NCI-H2171 (cell line): ENCODE measurements at regions not wholly inside any gene's neighbourhood (a gene's known extent, or its start where the extent isn't known, plus 50 kb on each side); places are given as distances from the start of the nearest gene placed in this dataset.

Experiments
- DNase-seq: peaks from one replicate; lab custom pipeline; 2025; lab: John Stamatoyannopoulos, UW

- DNase-seq: no peak
Observed at GRCh38 chr1:83770319-83770661, 228.6 kb downstream of the TTLL7 start.

- DNase-seq: no peak
Observed at GRCh38 chr1:83769594-83770318, 229.2 kb downstream of the TTLL7 start.

- no peak for DNase-seq
Observed at GRCh38 chr1:83769072-83769471, 229.9 kb downstream of the TTLL7 start.

DNA sequence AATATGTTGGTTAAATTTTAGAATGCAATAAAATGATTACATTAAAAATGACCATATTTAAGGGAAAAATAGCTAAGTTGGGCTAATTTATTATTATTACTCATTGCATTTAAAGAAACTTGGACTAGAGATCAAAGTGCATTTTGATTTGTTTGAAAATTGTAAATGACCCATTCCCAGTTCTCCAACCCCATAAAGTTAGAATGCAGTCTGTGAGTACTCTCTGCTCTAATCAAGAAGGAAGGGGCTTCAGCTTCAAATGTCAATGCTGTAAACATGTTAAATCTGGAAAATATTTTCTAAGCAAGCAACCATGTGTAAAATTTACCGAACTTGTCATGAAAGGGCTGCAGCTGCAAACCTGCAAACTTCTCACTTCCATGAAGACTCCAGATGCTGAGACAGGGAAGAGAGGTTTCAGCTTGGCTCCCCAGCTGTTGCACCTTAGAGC is 232.7 kb downstream of the TTLL7 start:
- DNase-seq: no peak

DNA sequence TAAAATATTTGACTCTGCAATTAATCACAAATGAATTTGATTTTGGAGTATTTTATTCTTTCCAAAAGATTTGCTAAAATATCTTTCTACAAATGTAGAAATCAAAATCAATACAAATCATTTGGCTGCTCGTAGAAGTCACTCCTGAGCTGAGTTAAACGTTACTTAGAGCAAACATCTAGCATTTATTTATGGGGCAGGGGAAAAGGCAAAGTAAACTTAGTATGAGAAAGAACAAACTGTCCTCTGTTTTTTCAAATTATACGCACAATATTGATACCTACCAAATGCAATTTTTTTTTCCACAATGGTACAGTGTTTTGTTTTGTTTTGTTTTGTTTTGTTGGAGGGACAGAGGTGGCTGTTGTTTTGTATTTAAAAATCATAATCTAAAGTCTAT is 233.8 kb downstream of the TTLL7 start:
- no peak for DNase-seq

DNA sequence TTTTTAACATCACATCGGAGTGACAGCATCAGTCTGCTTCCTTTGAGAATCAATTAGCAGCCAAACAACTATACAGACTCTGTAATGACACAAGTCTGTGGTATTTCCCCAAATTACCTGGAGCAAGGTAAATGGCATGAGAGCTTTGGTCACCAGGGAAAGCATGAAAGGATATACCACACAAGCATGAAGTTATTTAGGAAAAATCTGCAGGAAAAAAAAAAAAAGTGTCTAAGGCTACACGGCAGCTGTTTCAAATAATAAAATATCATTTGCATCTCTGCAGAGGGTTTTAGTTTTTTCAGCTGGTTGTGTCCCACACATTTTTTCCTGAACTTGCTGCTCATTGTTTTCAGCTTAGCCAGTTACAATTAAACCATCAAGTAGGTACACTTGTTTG is 234.7 kb downstream of the TTLL7 start:
- no peak for DNase-seq

DNA sequence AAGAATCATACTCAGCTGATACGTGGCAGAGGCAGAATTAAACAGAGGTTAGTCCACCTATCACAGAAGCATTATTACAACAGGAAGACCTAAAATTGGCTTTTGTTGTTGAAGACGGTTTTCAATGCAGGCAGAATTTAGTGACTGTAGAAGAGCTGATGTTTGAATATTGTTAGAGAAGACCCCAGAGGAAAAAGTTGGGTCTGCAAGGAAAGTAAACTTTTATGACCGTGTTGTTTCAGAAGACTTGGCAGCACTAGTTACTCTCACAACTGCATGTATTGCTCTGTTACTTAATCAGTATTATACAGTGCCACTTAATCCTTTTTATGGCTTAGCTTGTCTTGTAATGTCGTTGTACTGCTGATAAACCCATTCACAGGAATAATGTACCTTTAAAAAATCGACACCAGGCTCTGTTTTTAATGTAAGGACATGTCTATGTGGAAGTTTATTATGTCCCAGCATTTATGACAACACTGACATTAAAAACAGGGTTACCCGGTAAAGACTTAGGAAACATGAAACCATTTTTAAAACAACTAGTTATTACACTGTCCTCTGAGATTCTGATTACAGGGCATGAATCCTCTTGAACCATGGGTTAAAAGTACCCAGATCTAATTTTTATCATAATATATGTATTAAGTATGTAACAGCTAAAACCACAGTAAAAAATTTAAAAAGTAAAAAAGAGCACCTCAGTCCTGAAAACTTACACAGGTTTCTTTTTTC is 235.4 kb downstream of the TTLL7 start:
- no peak for DNase-seq

DNA sequence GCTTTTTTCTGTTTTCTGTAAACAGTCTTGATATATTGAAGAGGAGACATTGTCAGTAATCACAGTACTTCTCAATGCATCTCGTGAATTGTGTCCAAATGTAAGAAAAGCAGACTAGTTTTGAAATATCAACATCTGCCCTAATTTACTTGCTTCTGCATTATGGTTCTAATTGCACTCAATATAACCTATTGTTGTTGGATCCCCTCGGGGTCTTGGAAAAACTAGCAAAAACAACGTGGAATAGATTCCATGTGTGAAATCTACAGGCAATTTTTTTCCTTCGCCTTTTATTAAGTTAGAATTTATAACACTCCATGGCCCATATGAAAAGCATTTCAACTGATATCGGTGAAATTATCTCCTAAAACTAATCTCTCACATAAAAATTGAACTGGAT is 236.5 kb downstream of the TTLL7 start:
- DNase-seq: no peak

DNA sequence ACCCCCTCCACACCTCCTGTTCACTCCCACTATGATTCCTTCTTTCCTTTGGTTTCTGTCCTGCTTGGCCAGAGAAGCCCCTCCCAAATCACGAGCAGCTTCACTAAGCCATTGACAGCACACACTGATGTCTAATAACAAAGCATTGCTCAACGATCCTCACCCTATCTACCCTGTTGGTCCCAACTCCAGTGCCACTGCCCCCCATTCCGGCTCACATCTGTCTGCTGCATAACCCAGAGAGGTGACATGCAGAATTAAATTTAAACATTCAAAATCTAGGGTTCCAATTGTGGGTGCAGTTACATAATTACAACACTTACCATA is 236.9 kb downstream of the TTLL7 start:
- no peak for DNase-seq

- DNase-seq: no peak
Observed at GRCh38 chr1:83761167-83762038, 237.5 kb downstream of the TTLL7 start.

DNA sequence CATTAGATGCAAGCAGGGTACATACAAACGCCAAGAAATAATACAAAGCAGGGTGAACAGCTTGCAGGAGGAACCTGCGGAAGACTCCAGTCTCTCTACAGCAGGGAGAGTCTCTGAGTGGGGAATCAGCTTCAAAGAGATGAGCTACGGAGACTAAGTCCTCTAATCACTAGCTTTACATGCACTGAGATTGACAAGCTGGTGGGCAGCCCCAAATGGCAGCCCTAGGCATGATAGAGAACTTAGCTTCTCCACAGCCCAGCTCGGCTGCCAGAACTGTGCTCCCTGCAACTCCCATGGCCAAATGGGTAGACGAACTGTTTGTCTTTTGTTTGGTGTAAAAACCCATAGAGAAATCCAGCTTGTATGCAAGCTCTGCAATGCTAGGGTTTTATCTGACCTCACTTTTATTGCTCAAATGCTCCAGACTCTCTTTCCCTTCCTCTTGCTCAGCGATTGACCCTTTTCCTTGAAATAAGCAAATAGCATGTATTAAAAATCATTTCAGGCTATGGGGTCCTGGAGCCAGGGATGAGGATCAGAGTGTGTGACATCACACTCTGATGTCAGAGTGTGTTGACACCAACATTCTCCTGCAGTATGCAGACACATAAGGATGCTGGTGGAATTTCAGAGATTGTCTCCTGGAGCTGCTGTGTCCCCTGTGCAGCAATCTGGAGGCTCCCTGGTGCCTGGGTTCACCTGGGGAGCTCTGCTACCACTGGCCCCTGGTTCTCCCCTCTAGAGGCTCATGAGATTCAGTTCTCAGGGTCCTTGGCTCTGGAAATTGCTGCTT is 238.5 kb downstream of the TTLL7 start:
- no peak for DNase-seq

DNA sequence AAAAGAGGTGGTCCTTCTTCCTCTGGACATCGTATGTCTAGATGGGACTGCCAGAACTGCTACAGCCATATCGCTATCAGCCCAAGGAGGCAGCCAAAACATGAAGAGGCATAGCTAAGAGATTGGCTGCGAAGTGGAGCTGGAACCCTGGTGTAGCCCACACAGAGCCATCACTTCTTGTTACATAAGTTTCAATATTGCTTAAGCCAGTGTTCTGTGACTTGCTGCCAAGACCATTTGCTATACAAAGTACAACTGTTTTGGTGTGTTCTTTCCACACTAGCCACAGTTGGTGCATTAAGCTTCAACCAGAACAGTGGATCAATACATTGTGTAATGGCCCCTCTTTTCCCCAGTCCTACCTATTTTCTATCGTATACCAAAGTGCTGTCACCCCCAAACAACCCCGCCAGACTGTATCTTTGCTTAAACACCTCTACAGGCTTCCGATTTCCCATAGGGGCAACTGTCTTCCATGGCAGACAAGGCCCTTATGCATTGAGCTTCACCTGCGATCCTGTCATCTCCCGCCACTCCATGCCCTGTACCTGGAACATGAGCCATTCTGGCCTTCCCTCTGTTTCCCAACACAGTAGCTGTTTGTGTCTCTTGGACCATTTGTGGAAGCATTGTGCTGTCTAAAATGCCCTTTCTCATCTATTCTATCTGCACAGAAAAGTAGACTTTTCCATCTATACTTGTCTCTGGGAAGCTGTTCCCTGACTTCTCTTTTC is 241.8 kb downstream of the TTLL7 start:
- no peak for DNase-seq

DNA sequence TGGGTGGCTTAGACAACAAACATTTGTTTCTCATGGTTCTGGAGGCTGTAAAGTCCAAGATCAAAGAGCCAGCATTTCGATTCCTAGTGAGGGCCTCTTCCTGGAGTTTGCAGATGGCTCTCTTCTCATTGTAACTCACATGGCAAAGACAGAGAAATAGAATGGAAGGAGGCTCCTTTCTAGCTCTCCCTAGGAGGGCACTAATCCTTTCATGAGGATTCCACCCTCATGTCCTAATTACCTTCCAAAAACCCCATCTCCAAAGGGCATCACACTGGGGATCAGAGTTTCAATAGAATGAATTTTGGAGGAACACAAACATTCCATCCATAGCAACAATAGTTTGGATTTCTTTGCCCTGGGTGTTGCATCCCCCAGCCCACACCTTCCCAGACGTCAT is 247.3 kb downstream of the TTLL7 start:
- no peak for DNase-seq

GRCh38 chr1:83750201-83750600 is 248.7 kb downstream of the TTLL7 start:
- DNase-seq: no peak

DNA sequence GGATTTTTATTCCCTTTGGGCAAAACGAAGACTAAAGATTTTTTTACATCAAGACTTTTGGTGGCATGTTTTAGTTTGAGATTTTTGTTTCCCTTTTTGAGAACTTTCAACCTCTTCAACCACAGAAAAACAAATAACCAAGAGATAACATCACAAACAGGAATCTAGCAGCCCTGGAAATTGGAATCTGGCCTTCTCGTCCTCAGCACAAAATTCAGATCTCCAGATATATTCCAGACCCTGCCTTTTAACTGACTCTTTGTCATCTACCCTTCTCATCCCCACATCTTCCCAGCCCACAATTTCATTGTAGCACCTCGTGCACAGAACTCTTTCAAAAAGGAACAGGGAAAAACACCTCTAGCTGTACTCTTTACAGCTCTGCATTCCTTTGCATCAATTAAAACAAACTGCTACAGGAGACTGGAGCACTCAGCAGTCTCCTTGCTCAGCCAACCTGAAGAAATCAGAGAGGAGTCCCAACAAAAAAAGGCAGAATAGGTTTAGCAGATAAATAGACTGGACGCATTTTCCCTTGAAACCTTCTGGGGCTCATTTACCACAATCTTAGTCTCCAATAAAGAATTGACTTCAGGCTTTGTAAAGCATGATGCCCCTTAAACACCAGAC is 251.0 kb downstream of the TTLL7 start:
- no peak for DNase-seq

DNA sequence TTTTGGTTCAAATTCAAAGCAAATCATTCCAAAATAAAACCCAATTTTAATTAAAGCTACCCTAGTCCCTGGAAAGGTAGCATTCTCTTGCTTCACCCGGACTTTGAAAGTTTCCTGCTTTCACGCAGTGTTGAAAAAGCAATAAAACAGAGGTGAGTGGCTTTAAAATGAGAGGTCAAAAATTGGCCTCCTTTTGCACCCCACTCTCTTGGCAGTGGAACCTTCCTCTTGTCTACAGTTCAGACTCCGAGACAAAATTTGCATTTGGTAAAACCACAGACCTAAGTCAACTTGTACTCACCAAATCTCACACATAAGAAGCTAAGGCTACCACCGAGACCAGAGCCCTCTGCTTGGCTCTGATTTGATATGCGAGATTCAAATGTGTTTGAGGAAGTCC is 252.7 kb downstream of the TTLL7 start:
- DNase-seq: no peak

DNA sequence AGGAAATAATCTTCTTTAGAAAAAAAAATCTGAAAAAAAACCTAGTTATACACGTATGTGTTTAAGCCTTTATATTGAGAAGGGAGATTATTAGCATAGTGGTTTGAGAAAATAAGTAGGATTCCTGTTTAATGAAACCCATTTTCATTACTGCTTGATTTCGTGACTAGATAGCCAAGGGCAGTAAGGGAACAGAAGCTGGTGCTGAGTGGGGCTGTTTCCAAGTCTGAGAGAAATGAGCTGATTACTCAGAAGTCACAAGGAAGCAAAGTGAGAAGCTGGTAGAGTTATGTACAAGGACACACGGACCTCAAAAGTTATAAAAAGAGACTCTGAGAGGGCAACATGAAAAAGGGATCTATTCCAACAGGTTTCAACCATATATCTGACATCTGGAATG is 256.5 kb downstream of the TTLL7 start:
- DNase-seq: no peak

DNA sequence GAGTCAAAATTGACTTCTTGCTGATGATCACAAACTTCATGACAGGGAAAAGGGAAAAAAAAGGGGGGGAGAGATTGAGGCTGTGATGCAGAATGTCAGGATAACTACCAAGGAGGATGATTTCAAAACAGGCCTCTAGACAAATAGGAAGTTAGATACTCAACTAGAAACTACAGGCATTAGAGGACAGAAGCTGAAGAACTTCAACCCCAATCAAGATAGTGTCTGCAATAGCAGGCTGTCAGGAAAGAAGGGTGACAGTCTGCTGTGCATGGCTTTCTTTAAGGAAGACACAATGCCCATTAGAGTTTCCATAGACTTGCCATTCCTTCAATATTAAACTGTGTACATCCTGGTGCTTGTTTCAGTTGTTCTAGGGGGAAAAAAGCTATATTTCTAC is 257.2 kb downstream of the TTLL7 start:
- no peak for DNase-seq

DNA sequence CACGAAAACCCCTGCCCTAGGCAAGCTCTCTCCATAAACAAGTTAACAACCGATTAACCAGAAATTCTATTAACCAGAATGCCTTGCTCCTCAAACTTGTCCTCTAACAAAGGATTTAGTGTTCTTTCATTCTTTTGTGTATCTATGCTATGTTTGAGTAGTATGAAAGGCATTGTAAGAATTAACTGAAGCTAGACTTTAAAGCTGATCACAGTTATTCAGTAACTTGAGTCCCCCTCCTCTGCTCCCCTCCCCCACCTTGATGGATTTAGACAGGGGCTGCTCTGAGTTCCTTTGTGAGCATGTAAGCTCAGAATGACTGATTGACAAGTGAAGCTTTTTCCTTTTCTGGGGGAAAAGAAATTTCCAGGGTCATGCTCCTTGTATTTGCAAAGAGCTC is 257.6 kb downstream of the TTLL7 start:
- no peak for DNase-seq

GRCh38 chr1:83735526-83735925 is 263.4 kb downstream of the TTLL7 start:
- no peak for DNase-seq

GRCh38 chr1:83734420-83734819 is 264.5 kb downstream of the TTLL7 start:
- no peak for DNase-seq
